Bronchial epithelial cell (primary cell): ENCODE measurements at regions not wholly inside any gene's neighbourhood (a gene's known extent, or its start where the extent isn't known, plus 50 kb on each side); places are given as distances from the start of the nearest gene placed in this dataset.
A peak's percentile ranks its signal among the peaks of the same experiment; 100 is the strongest.

ENCODE experiments used
- DNase-seq: peaks from one replicate; pipeline ENCODE4 v3.0.0-alpha.2; 2010; ENCODE audit warnings: low read depth
- FAIRE-seq: peaks from 2 replicates; lab custom pipeline; 2011; peaks lifted over from hg19 to GRCh38; lab: Jason Lieb, UNC
- H3K27me3 ChIP-seq: 2 replicates; pipeline ENCODE4 v1.5.1; 2011; ENCODE audit warnings: low read length; ENCODE audit not compliant: control insufficient read depth, insufficient read depth
- H3K36me3 ChIP-seq: 2 replicates; pipeline ENCODE4 v1.5.1; 2011; ENCODE audit warnings: low read length; ENCODE audit not compliant: control insufficient read depth, insufficient read depth
- H3K4me3 ChIP-seq: 2 replicates; pipeline ENCODE4 v1.5.1; 2011; ENCODE audit warnings: mild to moderate bottlenecking, low read depth, low read length, control low read depth
- TF ChIP-seq, protein P1 (sequence below): IDR thresholded peaks from 2 replicates; pipeline ENCODE4 v1.5.1; 2011; ENCODE audit warnings: mild to moderate bottlenecking, moderate library complexity, low read length, control low read depth, inconsistent platforms; ENCODE audit not compliant: insufficient read depth, severe bottlenecking

DNA sequence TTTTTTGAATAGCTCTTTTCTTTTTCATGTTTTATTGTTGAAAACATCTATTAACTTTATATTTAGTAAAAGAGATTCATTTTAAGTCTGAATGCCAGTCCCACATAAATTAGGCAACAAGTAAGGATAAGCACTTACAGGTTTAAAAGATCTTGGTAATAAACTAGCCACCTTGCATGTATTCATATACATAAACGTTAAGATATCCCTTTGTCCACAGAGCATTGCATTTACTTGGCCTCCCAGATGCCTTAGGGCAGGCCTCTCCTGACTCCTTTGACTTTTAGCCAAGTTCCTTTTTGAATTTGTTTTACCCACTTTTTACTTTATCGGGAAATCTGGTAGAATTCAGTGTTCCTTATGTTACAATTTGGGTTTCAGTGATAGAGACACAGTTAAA is 331.7 kb downstream of the ETNK1 start:
- TF ChIP-seq, protein P1, sequence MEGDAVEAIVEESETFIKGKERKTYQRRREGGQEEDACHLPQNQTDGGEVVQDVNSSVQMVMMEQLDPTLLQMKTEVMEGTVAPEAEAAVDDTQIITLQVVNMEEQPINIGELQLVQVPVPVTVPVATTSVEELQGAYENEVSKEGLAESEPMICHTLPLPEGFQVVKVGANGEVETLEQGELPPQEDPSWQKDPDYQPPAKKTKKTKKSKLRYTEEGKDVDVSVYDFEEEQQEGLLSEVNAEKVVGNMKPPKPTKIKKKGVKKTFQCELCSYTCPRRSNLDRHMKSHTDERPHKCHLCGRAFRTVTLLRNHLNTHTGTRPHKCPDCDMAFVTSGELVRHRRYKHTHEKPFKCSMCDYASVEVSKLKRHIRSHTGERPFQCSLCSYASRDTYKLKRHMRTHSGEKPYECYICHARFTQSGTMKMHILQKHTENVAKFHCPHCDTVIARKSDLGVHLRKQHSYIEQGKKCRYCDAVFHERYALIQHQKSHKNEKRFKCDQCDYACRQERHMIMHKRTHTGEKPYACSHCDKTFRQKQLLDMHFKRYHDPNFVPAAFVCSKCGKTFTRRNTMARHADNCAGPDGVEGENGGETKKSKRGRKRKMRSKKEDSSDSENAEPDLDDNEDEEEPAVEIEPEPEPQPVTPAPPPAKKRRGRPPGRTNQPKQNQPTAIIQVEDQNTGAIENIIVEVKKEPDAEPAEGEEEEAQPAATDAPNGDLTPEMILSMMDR: no peak
- Histone ChIP-seq H3K36me3 (no peaks in the 10 kb centered on the region), H3K4me3 (no peak overlapping the region), H3K27me3 (no peaks in the 10 kb centered on the region)
- FAIRE-seq: no peak
- DNase-seq: no peak

DNA sequence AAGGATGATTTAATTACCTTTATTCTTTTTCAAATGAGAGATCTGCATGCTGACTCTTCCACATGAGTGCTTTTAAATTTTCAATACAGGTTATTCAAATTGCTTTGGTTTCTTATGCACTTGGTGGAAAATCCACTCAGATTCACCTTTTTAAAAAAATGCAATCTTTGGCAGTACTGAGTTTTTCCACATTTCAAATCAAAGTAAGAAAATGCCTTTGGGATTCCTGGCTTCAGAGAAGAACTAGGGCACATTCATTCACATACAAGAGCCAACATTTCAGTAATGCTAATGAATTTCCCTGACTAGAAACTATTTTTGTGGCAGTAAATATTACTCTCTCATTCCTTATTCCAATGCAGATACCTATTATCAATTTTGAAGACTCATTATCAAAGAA is 342.2 kb downstream of the ETNK1 start:
- DNase-seq (no peak), FAIRE-seq (no peak)
- TF ChIP-seq, protein P1: no peak
- Histone ChIP-seq H3K27me3 (no peaks in the 10 kb centered on the region), H3K4me3 (no peak overlapping the region), H3K36me3 (no peaks in the 10 kb centered on the region)

DNA sequence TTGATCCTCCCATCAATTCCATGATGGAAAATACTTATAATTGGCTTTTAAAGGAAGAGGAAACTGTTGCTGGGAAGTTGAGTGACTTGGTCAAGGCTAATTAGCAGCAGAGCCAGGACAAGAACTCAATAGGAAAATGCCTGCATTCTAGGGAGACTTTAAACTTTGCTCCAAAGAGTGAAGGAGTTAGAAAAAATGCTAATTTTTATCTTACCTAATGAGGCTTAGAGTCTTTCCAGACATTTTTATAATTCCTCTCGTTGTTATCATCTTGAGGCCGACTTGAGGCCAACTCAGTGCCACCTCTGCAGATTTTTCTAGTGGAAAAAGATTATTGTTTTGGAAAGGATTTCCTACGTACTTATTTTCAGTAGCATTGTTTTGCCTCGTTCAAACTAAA is 344.6 kb downstream of the ETNK1 start:
- DNase-seq: no peak
- Histone ChIP-seq H3K36me3 (no peaks in the 10 kb centered on the region), H3K4me3 (no peak overlapping the region), H3K27me3 (no peaks in the 10 kb centered on the region)
- TF ChIP-seq, protein P1: no peak
- no peak for FAIRE-seq

DNA sequence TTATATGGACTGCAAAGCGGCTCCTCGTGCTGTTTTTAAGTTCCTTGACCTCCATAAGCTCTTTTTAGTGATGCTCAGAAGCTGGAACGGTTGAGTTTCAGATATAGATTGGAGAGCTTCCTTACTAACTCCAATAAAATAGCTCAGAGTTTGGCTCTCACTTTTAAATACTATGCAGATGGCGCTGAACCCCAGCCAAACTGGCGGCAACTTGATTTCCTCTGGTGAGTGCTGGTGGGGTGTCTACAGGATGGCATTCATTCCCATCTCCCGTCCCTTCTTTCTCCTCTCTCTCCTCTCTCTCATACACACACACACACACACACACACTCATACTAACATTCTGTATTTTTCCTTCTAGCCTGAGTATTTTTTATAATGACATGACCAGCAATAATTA is 346.3 kb downstream of the ETNK1 start:
- no peak for FAIRE-seq
- TF ChIP-seq, protein P1: no peak

DNA sequence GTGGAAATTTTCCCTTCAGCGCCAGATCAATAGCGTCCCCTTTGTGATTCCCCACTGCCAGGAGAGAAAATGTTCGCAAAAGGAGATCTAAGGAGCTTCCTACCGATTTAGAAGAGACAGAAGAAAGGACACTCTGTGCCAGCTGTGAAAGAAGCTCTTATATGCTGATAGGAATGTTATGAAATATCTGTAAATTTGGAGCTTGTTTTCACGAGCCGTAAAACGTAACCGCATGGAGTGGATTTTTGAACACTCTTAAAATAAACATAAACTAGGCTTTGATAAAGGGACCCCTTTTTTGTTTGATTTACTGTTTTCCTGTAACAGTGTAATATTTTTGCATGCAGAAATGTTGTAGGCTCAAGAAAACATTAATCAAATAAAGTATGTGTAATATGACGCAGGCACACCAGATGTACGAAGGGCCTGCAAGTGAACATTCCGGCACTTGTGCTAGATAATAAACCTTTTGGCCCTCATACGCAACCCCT is 346.8 kb downstream of the ETNK1 start:
- TF ChIP-seq, protein P1: no peak
- Histone ChIP-seq H3K27me3 (no peaks in the 10 kb centered on the region), H3K4me3 (no peak overlapping the region), H3K36me3 (no peaks in the 10 kb centered on the region)
- no peak for FAIRE-seq
- DNase-seq: no peak

More for the DNA sequence above, 346.3 kb downstream of the ETNK1 start:
- DNase-seq: no peak
- no peak overlapping the region for H3K4me3 ChIP-seq
- no peaks in the 10 kb centered on the region for H3K36me3 ChIP-seq
- H3K27me3 ChIP-seq: no peaks in the 10 kb centered on the region

DNA sequence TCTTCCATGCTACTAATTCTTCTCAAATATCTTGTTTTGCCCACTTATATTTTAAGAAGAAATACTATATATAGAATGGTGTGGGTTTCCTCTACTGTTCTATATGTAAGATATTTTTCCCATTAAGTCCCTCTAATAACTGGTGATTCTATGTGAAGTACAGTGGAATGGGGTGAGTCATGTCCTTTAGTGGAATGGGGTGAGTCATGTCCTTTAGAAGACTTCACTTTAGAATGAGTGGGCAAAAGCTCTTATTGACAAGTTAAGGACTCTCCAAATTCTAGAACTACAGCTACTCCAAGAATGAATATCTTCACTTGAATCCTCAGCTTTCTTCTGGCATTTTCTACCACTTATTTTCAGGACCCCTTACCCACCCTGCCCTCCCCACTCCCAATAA is 349.9 kb downstream of the ETNK1 start:
- FAIRE-seq (no peak), DNase-seq (peak; percentile 96)
- H3K4me3 ChIP-seq: no peak overlapping the region
- TF ChIP-seq, protein P1: no peak
- H3K36me3 ChIP-seq: no peaks in the 10 kb centered on the region
- no peaks in the 10 kb centered on the region for H3K27me3 ChIP-seq
